MG63 (cell line): ENCODE measurements at regions not wholly inside any gene's neighbourhood (a gene's known extent, or its start where the extent isn't known, plus 50 kb on each side); places are given as distances from the start of the nearest gene placed in this dataset.

ENCODE experiments used
- DNase-seq: peaks from one replicate; pipeline ENCODE4 v3.0.0-alpha.2; 2020
- H3K27me3 ChIP-seq: fragments of 250-450 bp; sonication (Bioruptor Pico); 2 replicates; pipeline ENCODE4 v1.5.1; 2020; ENCODE audit warnings: mild to moderate bottlenecking, moderate library complexity
- H3K36me3 ChIP-seq: fragments of 250-450 bp; sonication (Bioruptor Pico); 2 replicates; pipeline ENCODE4 v1.5.1; 2020; ENCODE audit warnings: mild to moderate bottlenecking, moderate library complexity
- H3K4me3 ChIP-seq: fragments of 250-450 bp; sonication (Bioruptor Pico); 2 replicates; pipeline ENCODE4 v1.5.1; 2020; ENCODE audit warnings: mild to moderate bottlenecking, moderate library complexity
- H3K9me3 ChIP-seq: fragments of 250-450 bp; sonication (Bioruptor Pico); 2 replicates; pipeline ENCODE4 v1.5.1; 2020; ENCODE audit warnings: mild to moderate bottlenecking, moderate library complexity

GRCh38 chr22:47692811-47693210 is 930.4 kb downstream of the TBC1D22A start:
- no peaks in the 10 kb centered on the region for H3K27me3 ChIP-seq
- H3K9me3 ChIP-seq: no peaks in the 10 kb centered on the region
- no peak overlapping the region for H3K4me3 ChIP-seq
- H3K36me3 ChIP-seq: no peaks in the 10 kb centered on the region
- DNase-seq: no peak

- no peaks in the 10 kb centered on the region for H3K27me3 ChIP-seq
- H3K9me3 ChIP-seq: no peaks in the 10 kb centered on the region
- DNase-seq: no peak
- H3K4me3 ChIP-seq: no peak overlapping the region
- H3K36me3 ChIP-seq: no peaks in the 10 kb centered on the region
Measured at GRCh38 chr22:47691152-47691895, 928.9 kb downstream of the TBC1D22A start.

- H3K36me3 ChIP-seq: no peaks in the 10 kb centered on the region
- H3K27me3 ChIP-seq: no peaks in the 10 kb centered on the region
- no peak for DNase-seq
- H3K9me3 ChIP-seq: no peaks in the 10 kb centered on the region
- no peak overlapping the region for H3K4me3 ChIP-seq
Measured at GRCh38 chr22:47690586-47690985, 928.1 kb downstream of the TBC1D22A start.

GRCh38 chr22:47690166-47690565 is 927.7 kb downstream of the TBC1D22A start:
- no peaks in the 10 kb centered on the region for H3K9me3 ChIP-seq
- no peaks in the 10 kb centered on the region for H3K36me3 ChIP-seq
- no peaks in the 10 kb centered on the region for H3K27me3 ChIP-seq
- DNase-seq: no peak
- no peak overlapping the region for H3K4me3 ChIP-seq

GRCh38 chr22:47687776-47688175 is 925.3 kb downstream of the TBC1D22A start:
- Histone ChIP-seq H3K36me3 (no peaks in the 10 kb centered on the region), H3K9me3 (no peaks in the 10 kb centered on the region), H3K4me3 (no peak overlapping the region), H3K27me3 (no peaks in the 10 kb centered on the region)
- DNase-seq: no peak

GRCh38 chr22:47687346-47687655 is 924.9 kb downstream of the TBC1D22A start:
- Histone ChIP-seq H3K36me3 (no peaks in the 10 kb centered on the region), H3K4me3 (no peak overlapping the region), H3K27me3 (no peaks in the 10 kb centered on the region), H3K9me3 (no peaks in the 10 kb centered on the region)
- no peak for DNase-seq

DNA sequence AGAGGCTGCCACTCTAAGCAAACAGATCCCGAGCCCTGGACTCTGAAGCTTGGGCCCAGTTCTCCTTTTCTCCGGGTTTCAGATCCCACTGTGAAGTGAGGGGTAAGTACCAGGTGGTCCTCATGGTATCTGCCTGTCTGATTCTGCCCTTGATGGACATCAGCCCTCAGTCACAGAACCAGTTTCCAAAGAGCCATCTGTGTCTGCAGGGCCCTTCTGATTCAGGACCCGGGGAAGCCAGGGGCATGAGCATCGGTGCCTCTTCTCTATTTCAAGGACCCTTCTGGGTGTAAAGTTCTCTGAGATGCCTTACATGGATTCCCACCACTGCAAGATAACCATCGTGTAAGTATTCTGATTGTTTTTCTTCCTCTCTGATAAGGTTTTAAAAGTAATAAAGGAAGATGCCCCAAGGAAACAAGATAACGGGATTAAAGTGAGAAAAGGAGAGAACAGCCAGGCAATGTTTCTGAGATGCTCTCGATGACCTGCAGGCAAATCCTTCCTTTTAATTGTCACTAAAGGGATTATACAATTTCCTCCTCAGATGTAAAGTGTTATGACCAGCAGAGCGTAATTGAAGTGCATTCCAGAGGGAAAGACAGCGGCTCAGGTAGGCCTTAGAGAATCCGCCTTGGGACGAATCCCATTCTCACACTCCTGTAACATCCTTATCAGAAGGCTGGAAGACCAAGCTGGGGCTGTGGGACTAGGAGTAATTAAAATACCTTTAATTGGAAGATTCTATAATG is 924.3 kb downstream of the TBC1D22A start:
- no peak for DNase-seq
- no peaks in the 10 kb centered on the region for H3K9me3 ChIP-seq
- no peaks in the 10 kb centered on the region for H3K36me3 ChIP-seq

DNA sequence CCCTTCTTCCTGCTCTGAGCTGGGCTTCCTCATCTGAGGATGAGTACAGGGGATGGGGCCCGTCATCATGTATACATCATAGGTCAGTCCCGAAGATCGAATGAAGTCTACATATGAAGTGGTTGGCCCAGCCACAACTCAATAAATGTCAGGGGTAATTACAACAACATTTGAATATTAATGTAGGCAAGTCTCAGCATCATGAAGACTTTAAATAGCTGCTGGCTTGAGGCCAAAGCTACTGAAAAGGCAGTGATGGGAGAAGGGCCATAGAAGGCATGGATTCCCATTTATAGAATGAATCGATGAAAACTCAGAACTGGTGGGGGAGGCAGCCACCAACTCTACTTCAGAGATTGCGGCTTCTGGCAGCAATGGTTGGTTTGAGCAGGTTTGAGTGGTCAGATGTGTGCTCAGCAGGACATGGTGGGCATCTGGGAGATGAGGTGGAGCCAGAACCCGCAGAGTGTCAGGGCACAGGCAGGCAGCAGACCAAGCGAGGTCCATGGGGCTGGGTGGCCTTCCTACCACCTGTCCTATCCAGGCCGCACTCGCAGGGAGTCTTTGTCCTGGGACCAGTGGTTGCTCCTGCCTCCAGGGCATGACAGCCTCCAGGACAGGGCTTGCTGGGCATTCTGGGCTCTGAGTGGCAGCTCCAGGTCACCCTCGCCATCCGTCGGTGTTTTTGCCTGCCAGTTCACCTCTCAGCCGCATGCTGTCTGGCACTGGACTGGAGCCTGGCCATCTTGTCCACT is 919.1 kb downstream of the TBC1D22A start:
- Histone ChIP-seq H3K4me3 (no peak overlapping the region), H3K36me3 (no peaks in the 10 kb centered on the region), H3K9me3 (no peaks in the 10 kb centered on the region), H3K27me3 (no peaks in the 10 kb centered on the region)
- DNase-seq: no peak

More for the DNA sequence above, 924.3 kb downstream of the TBC1D22A start:
- H3K27me3 ChIP-seq: no peaks in the 10 kb centered on the region
- H3K4me3 ChIP-seq: no peak overlapping the region

- no peaks in the 10 kb centered on the region for H3K9me3 ChIP-seq
- H3K36me3 ChIP-seq: no peaks in the 10 kb centered on the region
- no peak for DNase-seq
- no peaks in the 10 kb centered on the region for H3K27me3 ChIP-seq
- no peak overlapping the region for H3K4me3 ChIP-seq
Measured at GRCh38 chr22:47678636-47679287, 916.3 kb downstream of the TBC1D22A start.

DNA sequence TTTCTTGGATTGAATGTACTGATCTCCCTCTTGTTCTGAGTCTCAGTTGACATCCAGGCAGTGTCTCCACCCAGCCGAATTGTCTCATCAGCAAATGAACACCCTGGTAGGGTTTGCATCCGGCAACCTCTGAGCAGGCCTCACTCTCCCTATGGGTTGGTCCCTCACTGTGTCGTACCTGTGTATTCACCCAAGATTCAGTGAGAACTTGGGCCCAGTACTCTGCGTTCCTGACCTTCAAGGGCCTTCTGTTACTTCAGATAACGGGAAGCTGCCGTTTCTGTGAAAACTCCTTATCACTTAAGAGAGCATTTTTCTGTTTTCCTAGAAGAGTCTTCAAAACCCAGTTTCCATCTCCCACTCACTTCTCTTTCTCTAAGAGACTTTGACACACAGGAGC is 915.6 kb downstream of the TBC1D22A start:
- Histone ChIP-seq H3K27me3 (no peaks in the 10 kb centered on the region), H3K9me3 (no peaks in the 10 kb centered on the region), H3K36me3 (no peaks in the 10 kb centered on the region), H3K4me3 (no peak overlapping the region)
- no peak for DNase-seq

DNA sequence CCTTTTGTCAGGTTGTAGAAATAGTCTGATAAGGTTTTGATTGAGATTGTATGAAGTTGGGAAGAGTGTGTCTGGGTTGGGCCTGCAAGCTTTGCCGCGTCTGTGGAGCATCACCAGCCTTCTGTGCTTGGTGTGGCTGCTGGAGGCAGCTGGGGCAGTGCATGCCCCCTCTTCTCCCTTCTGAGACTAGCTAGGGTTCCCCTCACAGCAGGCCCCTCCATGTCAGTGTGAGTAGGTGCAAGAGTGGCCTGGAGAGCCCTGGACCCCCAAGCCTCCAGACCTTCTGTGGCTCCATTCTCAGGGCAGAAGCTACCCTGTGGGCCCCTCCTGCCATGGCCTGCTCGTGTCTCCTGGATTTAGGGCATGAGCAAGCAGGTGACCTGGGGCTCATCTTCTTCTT is 914.2 kb downstream of the TBC1D22A start:
- Histone ChIP-seq H3K36me3 (no peaks in the 10 kb centered on the region), H3K4me3 (no peak overlapping the region), H3K27me3 (no peaks in the 10 kb centered on the region), H3K9me3 (no peaks in the 10 kb centered on the region)
- no peak for DNase-seq

- no peak for DNase-seq
- no peak overlapping the region for H3K4me3 ChIP-seq
- no peaks in the 10 kb centered on the region for H3K9me3 ChIP-seq
Measured at GRCh38 chr22:47674600-47674999, 912.1 kb downstream of the TBC1D22A start.

GRCh38 chr22:47673557-47673956 is 911.1 kb downstream of the TBC1D22A start:
- no peaks in the 10 kb centered on the region for H3K36me3 ChIP-seq
- no peaks in the 10 kb centered on the region for H3K9me3 ChIP-seq
- DNase-seq: no peak
- no peaks in the 10 kb centered on the region for H3K27me3 ChIP-seq
- no peak overlapping the region for H3K4me3 ChIP-seq

More at GRCh38 chr22:47674600-47674999, 912.1 kb downstream of the TBC1D22A start:
- no peaks in the 10 kb centered on the region for H3K36me3 ChIP-seq
- H3K27me3 ChIP-seq: no peaks in the 10 kb centered on the region

- no peak for DNase-seq
- Histone ChIP-seq H3K36me3 (no peaks in the 10 kb centered on the region), H3K4me3 (no peak overlapping the region), H3K27me3 (no peaks in the 10 kb centered on the region), H3K9me3 (no peaks in the 10 kb centered on the region)
Measured at GRCh38 chr22:47672526-47672925, 910.1 kb downstream of the TBC1D22A start.

DNA sequence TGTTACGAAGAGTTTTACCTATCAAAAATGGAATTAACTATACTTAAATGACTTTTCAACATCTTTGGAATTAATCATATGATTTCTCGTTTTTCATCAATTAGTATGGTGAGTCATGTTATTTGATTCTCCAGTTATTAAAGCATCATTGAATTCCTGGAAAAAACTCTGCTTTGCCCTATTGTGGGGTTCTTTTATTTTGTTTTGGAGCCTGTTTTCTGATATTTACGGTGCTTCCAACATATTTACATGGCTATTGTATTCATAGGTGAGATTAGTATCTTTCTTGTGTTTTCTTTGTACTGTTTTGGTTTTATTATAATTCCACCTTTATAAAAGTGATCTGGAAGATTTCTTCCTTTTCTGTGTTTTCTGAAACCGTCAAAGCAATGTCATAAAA is 902.7 kb downstream of the TBC1D22A start:
- no peaks in the 10 kb centered on the region for H3K27me3 ChIP-seq
- no peaks in the 10 kb centered on the region; the same call in 1 of the 2 replicates for H3K36me3 ChIP-seq

DNA sequence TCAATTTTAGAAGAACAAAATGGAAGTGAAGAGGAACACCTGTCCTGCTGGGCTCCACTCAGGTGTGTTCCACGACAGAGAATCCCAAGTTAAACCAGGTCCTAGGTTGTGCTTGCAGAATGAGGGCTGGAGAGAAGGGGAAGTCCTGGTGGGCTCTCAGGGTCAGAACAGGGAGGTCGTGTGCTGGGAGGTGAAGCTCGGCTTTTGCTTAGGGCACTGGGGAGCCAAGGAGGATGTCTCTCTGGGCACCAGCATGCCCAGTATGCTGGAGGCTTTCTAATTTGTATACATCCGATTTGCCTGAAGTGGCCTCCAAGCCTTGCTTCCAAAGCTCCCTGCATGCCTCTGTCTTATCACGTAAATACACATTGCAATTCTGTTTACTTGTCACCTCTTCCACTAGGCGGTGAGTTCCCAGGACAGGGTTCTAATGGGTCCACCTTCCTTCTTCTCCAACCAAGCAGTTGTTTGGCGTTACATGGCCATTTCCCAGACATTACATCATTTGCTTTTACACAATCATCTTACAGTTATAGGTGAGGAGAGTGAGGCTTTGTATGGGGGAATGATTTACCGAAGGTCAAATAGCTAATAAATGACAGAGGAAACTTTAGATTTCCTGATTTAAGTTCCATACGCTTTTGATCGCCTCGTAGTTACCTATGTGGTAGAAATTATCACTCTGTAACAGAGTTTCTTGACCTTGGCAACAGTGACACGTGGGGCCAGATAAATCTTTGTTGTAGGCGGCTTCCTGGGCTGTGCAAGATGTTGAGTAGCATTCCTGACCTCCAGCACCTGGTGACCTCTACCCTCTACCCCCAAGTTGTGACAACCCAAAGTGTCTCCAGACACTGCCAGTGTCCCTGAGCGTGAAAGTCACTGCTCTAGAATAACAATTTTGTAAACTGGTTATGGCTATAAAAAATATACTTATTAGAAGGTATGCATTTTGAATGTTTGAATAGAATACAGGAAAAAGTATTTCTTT is 901.5 kb downstream of the TBC1D22A start:
- no peak for DNase-seq
- Histone ChIP-seq H3K9me3 (no peaks in the 10 kb centered on the region), H3K4me3 (no peak overlapping the region), H3K36me3 (no peaks in the 10 kb centered on the region; the same call in 1 of the 2 replicates), H3K27me3 (no peaks in the 10 kb centered on the region)

More for the DNA sequence above, 902.7 kb downstream of the TBC1D22A start:
- no peak for DNase-seq
- Histone ChIP-seq H3K4me3 (no peak overlapping the region), H3K9me3 (no peaks in the 10 kb centered on the region)
